GM19452 (cell line): ENCODE measurements at regions not wholly inside any gene's neighbourhood (a gene's known extent, or its start where the extent isn't known, plus 50 kb on each side); places are given as distances from the start of the nearest gene placed in this dataset.

Experiments used
- ATAC-seq: cut with Tn5 transposase; IDR thresholded peaks from one replicate; pipeline ENCODE4 v1.9.1; 2021; ENCODE audit not compliant: unreplicated experiment

- ATAC-seq: no peak
Observed at GRCh38 chr20:12354725-12355124, 437.0 kb downstream of the BTBD3 start.

GRCh38 chr20:12355185-12355584 is 437.5 kb downstream of the BTBD3 start:
- no peak for ATAC-seq

GRCh38 chr20:12358006-12358654 is 440.4 kb downstream of the BTBD3 start:
- no peak for ATAC-seq

- ATAC-seq: no peak
Observed at GRCh38 chr20:12358655-12359009, 440.9 kb downstream of the BTBD3 start.

- ATAC-seq: no peak
Observed at GRCh38 chr20:12371990-12372389, 454.3 kb downstream of the BTBD3 start.

- no peak for ATAC-seq
Observed at GRCh38 chr20:12372557-12372956, 454.9 kb downstream of the BTBD3 start.

- no peak for ATAC-seq
Observed at GRCh38 chr20:12375967-12376366, 458.3 kb downstream of the BTBD3 start.

- ATAC-seq: no peak
Observed at GRCh38 chr20:12383821-12384220, 466.1 kb downstream of the BTBD3 start.

GRCh38 chr20:12386821-12387220 is 469.1 kb downstream of the BTBD3 start:
- no peak for ATAC-seq

GRCh38 chr20:12391099-12391498 is 473.4 kb downstream of the BTBD3 start:
- ATAC-seq: no peak

- ATAC-seq: no peak
Observed at GRCh38 chr20:12394786-12395185, 477.1 kb downstream of the BTBD3 start.

GRCh38 chr20:12395353-12395752 is 477.7 kb downstream of the BTBD3 start:
- no peak for ATAC-seq

- no peak for ATAC-seq
Observed at GRCh38 chr20:12395760-12396159, 478.1 kb downstream of the BTBD3 start.

GRCh38 chr20:12399110-12399836 is 481.6 kb downstream of the BTBD3 start:
- ATAC-seq: no peak

GRCh38 chr20:12404941-12405340 is 487.2 kb downstream of the BTBD3 start:
- ATAC-seq: no peak

GRCh38 chr20:12406978-12407377 is 489.3 kb downstream of the BTBD3 start:
- ATAC-seq: no peak

GRCh38 chr20:12409501-12409900 is 491.8 kb downstream of the BTBD3 start:
- no peak for ATAC-seq

- no peak for ATAC-seq
Observed at GRCh38 chr20:12410783-12411182, 493.1 kb downstream of the BTBD3 start.

GRCh38 chr20:12411246-12411940 is 493.7 kb downstream of the BTBD3 start:
- ATAC-seq: no peak

- no peak for ATAC-seq
Observed at GRCh38 chr20:12413116-12413515, 495.4 kb downstream of the BTBD3 start.

- no peak for ATAC-seq
Observed at GRCh38 chr20:12414446-12415274, 497.0 kb downstream of the BTBD3 start.
